Ascending aorta (tissue), 2 donors: ENCODE measurements at regions not wholly inside any gene's neighbourhood (a gene's known extent, or its start where the extent isn't known, plus 50 kb on each side); places are given as distances from the start of the nearest gene placed in this dataset.

Experiments used
- DNase-seq, 2 donors: peaks; one replicate each; pipeline ENCODE4 v3.0.0-alpha.2; 2019; ENCODE audit warnings: low spot score in 2 of 2
- H3K27ac ChIP-seq, 2 donors: fragments of 200-600 bp; sonication (generic); one replicate each; pipeline ENCODE4 v1.5.1; 2016 to 2017; ENCODE audit warnings: mild to moderate bottlenecking in 1 of 2
- H3K27me3 ChIP-seq: fragments of 200-600 bp; sonication (generic); one replicate; pipeline ENCODE4 v1.5.1; 2017
- H3K36me3 ChIP-seq, 2 donors: fragments of 200-600 bp; sonication (generic); one replicate each; pipeline ENCODE4 v1.5.1; 2016
- H3K4me1 ChIP-seq, 2 donors: fragments of 200-600 bp; sonication (generic); one replicate each; pipeline ENCODE4 v1.5.1; 2016 to 2017; ENCODE audit warnings: mild to moderate bottlenecking in 1 of 2
- H3K4me3 ChIP-seq, 2 donors: fragments of 200-600 bp; sonication (generic); one replicate each; pipeline ENCODE4 v1.5.1; 2016 to 2017; ENCODE audit warnings: mild to moderate bottlenecking in 1 of 2
- H3K9me3 ChIP-seq, 2 donors: fragments of 200-600 bp; sonication (generic); one replicate each; pipeline ENCODE4 v1.5.1; 2016
- CTCF ChIP-seq, 3 experiments: fragments of 200-600 bp in 2 of 3; fragments of 450-650 bp in 1 of 3; sonication (generic) in 2 of 3; IDR thresholded peaks; one replicate each; pipeline ENCODE4 v1.5.1; 2016 to 2019; ENCODE audit warnings: antibody characterized with exemption in 3 of 3, mild to moderate bottlenecking in 1 of 3, moderate library complexity in 1 of 3
- intact Hi-C: fragments of 100-400 bp; cut with DNase I; formaldehyde crosslinking; loops from one replicate; pipeline ENCODE4 v1.15.1; 2023

GRCh38 chr12:91948504-91948903 is 197.1 kb downstream of the BTG1 start:
- no peak for TF ChIP-seq CTCF (IDR thresholded peaks at IDR 0.05)
- H3K9me3 ChIP-seq: no peaks in the 10 kb centered on the region
- intact Hi-C loops: no loop called here
- H3K4me3 ChIP-seq: no peak overlapping the region
- no peak overlapping the region for H3K27ac ChIP-seq
- no peak for DNase-seq
- no peaks in the 10 kb centered on the region for H3K4me1 ChIP-seq
- H3K36me3 ChIP-seq: no peaks in the 10 kb centered on the region
- H3K27me3 ChIP-seq: no peaks in the 10 kb centered on the region

- intact Hi-C loops: no loop called here
- H3K27ac ChIP-seq: no peak overlapping the region
Measured at GRCh38 chr12:91947459-91947858, 198.2 kb downstream of the BTG1 start.

GRCh38 chr12:91944637-91945036 is 201.0 kb downstream of the BTG1 start:
- Histone ChIP-seq H3K36me3 (no peaks in the 10 kb centered on the region), H3K4me3 (no peak overlapping the region), H3K27me3 (no peaks in the 10 kb centered on the region), H3K4me1 (no peaks in the 10 kb centered on the region), H3K9me3 (no peaks in the 10 kb centered on the region), H3K27ac (no peak overlapping the region)
- intact Hi-C loops: no loop called here
- TF ChIP-seq CTCF (IDR thresholded peaks at IDR 0.05): no peak
- no peak for DNase-seq

More at GRCh38 chr12:91947459-91947858, 198.2 kb downstream of the BTG1 start:
- Histone ChIP-seq H3K36me3 (no peaks in the 10 kb centered on the region), H3K9me3 (no peaks in the 10 kb centered on the region), H3K4me1 (no peaks in the 10 kb centered on the region), H3K27me3 (no peaks in the 10 kb centered on the region), H3K4me3 (no peak overlapping the region)
- DNase-seq: no peak
- TF ChIP-seq CTCF (IDR thresholded peaks at IDR 0.05): no peak

GRCh38 chr12:91940826-91941570 is 204.6 kb downstream of the BTG1 start:
- DNase-seq: no peak
- Histone ChIP-seq H3K4me1 (no peaks in the 10 kb centered on the region), H3K4me3 (no peak overlapping the region), H3K36me3 (no peaks in the 10 kb centered on the region), H3K27me3 (no peaks in the 10 kb centered on the region), H3K9me3 (no peaks in the 10 kb centered on the region), H3K27ac (no peak overlapping the region)
- TF ChIP-seq CTCF (IDR thresholded peaks at IDR 0.05): no peak
- intact Hi-C loops: no loop called here

- Histone ChIP-seq H3K4me3 (no peak overlapping the region), H3K27ac (no peak overlapping the region), H3K36me3 (no peaks in the 10 kb centered on the region), H3K9me3 (no peaks in the 10 kb centered on the region), H3K4me1 (no peaks in the 10 kb centered on the region), H3K27me3 (no peaks in the 10 kb centered on the region)
- intact Hi-C loops: no loop called here
- no peak for TF ChIP-seq CTCF (IDR thresholded peaks at IDR 0.05)
- no peak for DNase-seq
Measured at GRCh38 chr12:91940322-91940721, 205.3 kb downstream of the BTG1 start.

GRCh38 chr12:91937706-91938105 is 207.9 kb downstream of the BTG1 start:
- no peaks in the 10 kb centered on the region for H3K4me1 ChIP-seq
- no peaks in the 10 kb centered on the region for H3K36me3 ChIP-seq
- no peaks in the 10 kb centered on the region for H3K27me3 ChIP-seq
- intact Hi-C loops: no loop called here
- no peak overlapping the region for H3K27ac ChIP-seq
- DNase-seq: no peak
- H3K9me3 ChIP-seq: no peaks in the 10 kb centered on the region
- no peak for TF ChIP-seq CTCF (IDR thresholded peaks at IDR 0.05)
- H3K4me3 ChIP-seq: no peak overlapping the region
